GM19372 (cell line): ENCODE measurements at regions not wholly inside any gene's neighbourhood (a gene's known extent, or its start where the extent isn't known, plus 50 kb on each side); places are given as distances from the start of the nearest gene placed in this dataset.
"Not testable (repeated sequence)": the region's sequence is repeated elsewhere in the genome, so short reads cannot be mapped to it uniquely, and the experiment has no call there.

Experiments
- ATAC-seq: cut with Tn5 transposase; IDR thresholded peaks from one replicate; pipeline ENCODE4 v1.9.1; 2021; ENCODE audit warnings: mild to moderate bottlenecking, low read depth, moderate library complexity; ENCODE audit not compliant: unreplicated experiment

- ATAC-seq = no peak
These were observed 215.2 kb upstream of the GK2 start for GRCh38 chr4:79623021-79623870.

GRCh38 chr4:79621061-79621460 lies 213.0 kb upstream of the GK2 start:
- ATAC-seq = no peak

- ATAC-seq = no peak
These were observed 212.6 kb upstream of the GK2 start for GRCh38 chr4:79620617-79621016.

GRCh38 chr4:79613269-79613935 lies 205.4 kb upstream of the GK2 start:
- ATAC-seq = no peak

GRCh38 chr4:79611026-79611425 lies 203.0 kb upstream of the GK2 start:
- no peak for ATAC-seq

- no peak for ATAC-seq
These were observed 201.8 kb upstream of the GK2 start for GRCh38 chr4:79609817-79610216.

GRCh38 chr4:79607979-79608378 lies 200.0 kb upstream of the GK2 start:
- ATAC-seq = no peak

- no peak for ATAC-seq
These were observed 196.1 kb upstream of the GK2 start for GRCh38 chr4:79604152-79604551.

GRCh38 chr4:79603681-79604080 lies 195.7 kb upstream of the GK2 start:
- ATAC-seq = peak; percentile 83

- ATAC-seq = no peak
These were observed 191.7 kb upstream of the GK2 start for GRCh38 chr4:79599691-79600090.

GRCh38 chr4:79598801-79599200 lies 190.8 kb upstream of the GK2 start:
- no peak for ATAC-seq

- ATAC-seq = no peak
These were observed 190.2 kb upstream of the GK2 start for GRCh38 chr4:79598214-79598613.

GRCh38 chr4:79597266-79597665 lies 189.2 kb upstream of the GK2 start:
- no peak for ATAC-seq

GRCh38 chr4:79592218-79592617 lies 184.2 kb upstream of the GK2 start:
- ATAC-seq = not testable (repeated sequence)

- ATAC-seq = no peak
These were observed 180.7 kb upstream of the GK2 start for GRCh38 chr4:79588679-79589078.

- ATAC-seq = not testable (repeated sequence)
These were observed 179.2 kb upstream of the GK2 start for GRCh38 chr4:79587207-79587606.

- no peak for ATAC-seq
These were observed 177.8 kb upstream of the GK2 start for GRCh38 chr4:79585834-79586233.

GRCh38 chr4:79585330-79585729 lies 177.3 kb upstream of the GK2 start:
- no peak for ATAC-seq

GRCh38 chr4:79584902-79585301 lies 176.9 kb upstream of the GK2 start:
- ATAC-seq = no peak

GRCh38 chr4:79584352-79584751 lies 176.3 kb upstream of the GK2 start:
- ATAC-seq = no peak

- ATAC-seq = no peak
These were observed 170.6 kb upstream of the GK2 start for GRCh38 chr4:79578606-79579005.

- peak; percentile 57 for ATAC-seq
These were observed 168.4 kb upstream of the GK2 start for GRCh38 chr4:79576429-79576753.
